ENCODE measurements at regions not wholly inside any gene's neighbourhood (a gene's known extent, or its start where the extent isn't known, plus 50 kb on each side); places are given as distances from the start of the nearest gene placed in this dataset.
"Not testable (repeated sequence)": the region's sequence is repeated elsewhere in the genome, so short reads cannot be mapped to it uniquely, and the experiment has no call there.

DNA sequence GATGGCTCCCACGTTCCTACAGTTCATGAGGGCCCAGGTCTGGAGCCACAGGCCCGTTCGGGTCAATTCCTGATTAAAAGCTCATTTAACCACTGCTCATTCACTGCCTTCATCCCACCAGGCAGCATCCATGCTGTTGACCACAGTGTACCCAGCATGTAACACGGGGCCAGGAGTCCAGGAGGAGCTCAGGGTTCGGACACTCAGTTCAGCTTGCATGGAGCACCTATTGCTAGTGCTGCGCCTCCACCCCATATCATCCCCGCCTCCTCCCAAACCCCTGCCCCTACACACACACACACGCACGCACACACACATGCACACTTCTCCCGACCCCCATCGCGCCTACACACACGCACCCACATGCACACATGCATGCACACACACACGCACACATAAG is 72.9 kb upstream of the SNTG2 start:
- no peak for DNase-seq (ENCODE audit: low spot score)

GRCh38 chr2:875687-876615 is 74.7 kb upstream of the SNTG2 start:
- DNase-seq (ENCODE audit: low spot score), result no peak

DNA sequence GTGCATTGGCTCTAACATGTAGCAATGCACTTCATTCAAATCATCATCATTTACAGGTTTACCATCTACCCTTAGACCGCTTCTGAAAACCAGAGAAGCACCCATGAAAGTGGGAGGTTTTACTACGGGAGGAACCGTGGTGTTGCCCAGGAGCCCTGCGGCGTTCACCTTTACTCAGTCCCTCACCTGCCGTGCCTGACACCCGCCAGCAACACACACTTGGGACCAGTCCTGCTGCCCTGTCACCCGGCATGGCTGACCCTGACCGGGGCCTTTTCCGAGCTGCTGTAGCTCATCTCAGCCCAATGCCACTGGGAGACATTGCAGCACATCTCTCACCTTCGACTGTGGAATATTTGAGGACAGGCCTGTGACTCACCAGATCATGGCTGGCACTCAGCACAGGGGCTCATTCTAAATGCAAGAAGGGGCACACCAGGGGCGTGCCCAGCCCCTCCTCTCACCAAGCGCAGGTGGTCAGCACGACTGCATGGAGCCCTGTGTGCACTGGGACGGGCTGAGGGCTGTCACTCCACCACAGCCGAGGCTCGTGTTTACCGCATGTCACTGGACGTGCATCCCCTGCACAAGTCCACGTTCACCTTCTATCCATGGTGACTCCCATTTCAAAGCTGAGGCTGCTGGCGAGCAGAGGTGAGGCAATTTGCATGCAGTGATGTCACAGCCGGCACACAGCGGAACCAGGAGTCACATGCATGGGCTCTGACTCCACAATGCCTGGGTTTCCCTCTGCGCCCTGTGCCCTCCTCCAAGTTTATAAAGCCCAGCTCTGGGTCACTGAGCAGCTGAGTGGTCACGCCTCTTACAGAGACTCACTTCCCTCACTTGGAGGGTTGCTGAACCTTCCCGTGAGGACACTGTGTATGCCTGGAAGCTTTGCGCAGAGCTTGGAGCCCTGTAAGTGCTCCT is 76.7 kb upstream of the SNTG2 start:
- no peak for DNase-seq (ENCODE audit: low spot score)

DNA sequence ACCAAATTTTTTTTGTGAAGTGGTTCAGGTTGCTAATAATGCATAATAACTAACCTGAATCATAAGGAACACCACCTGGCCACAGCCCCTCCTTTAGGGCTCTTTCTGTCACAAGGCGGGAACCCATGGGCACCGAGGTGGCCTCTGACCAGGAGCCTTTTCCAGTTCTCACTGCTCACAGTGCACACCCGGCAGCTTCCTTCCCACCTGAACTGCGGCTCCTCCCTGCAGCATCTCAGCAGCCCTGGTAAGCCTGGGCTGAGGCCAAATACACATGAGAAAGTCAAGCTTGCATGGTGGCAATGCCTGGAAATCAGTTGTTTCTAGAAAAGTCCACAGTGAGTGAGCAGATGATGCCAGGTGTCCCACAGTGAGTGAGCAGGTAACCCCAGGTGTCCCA is 77.6 kb upstream of the SNTG2 start:
- no peak for DNase-seq (ENCODE audit: low spot score)

- no peak for DNase-seq (ENCODE audit: low spot score)
Measured at GRCh38 chr2:871926-872680, 78.5 kb upstream of the SNTG2 start.

- no peak for DNase-seq (ENCODE audit: low spot score)
Measured at GRCh38 chr2:871175-871727, 79.4 kb upstream of the SNTG2 start.

- DNase-seq (ENCODE audit: low spot score), result no peak
Measured at GRCh38 chr2:870426-870825, 80.2 kb upstream of the SNTG2 start.

- no peak for DNase-seq (ENCODE audit: low spot score)
Measured at GRCh38 chr2:869894-870293, 80.8 kb upstream of the SNTG2 start.

DNA sequence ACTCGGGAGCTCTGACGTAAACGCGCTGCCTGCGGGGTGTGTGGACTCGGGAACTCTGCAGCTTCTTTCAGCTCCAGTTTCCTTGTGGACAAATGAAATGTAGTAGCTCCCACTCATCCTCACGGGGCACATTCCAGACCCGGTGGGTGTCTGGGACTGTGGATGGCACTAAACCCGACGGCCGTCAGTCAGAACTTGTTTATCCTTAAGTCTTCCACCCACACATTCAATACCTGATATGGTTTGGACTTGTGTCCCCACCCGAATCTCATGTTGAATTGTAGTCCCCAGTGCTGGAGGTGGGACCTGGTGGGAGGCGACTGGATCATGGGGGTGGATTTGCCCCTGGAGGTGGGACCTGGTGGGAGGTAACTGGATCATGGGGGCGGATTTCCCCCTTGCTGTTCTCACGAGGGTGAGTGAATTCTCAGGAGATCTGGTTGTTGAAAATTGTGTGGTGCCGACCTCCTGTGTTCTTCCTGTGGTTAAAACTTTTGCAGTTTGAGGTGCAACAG is 81.2 kb upstream of the SNTG2 start:
- DNase-seq (ENCODE audit: low spot score), result no peak

DNA sequence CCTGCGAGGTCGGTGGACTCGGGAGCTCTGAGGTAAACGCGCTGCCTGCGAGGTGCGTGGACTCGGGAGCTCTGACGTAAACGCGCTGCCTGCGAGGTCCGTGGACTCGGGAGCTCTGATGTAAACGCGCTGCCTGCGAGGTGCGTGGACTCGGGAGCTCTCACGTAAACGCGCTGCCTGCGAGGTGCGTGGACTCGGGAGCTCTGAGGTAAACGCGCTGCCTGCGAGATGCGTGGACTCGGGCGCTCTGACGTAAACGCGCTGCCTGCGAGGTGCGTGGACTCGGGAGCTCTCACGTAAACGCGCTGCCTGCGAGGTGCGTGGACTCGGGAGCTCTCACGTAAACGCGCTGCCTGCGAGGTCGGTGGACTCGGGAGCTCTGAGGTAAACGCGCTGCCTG is 81.8 kb upstream of the SNTG2 start:
- not testable (repeated sequence) for DNase-seq (ENCODE audit: low spot score)

GRCh38 chr2:867296-867695 is 83.4 kb upstream of the SNTG2 start:
- no peak for DNase-seq (ENCODE audit: low spot score)

DNA sequence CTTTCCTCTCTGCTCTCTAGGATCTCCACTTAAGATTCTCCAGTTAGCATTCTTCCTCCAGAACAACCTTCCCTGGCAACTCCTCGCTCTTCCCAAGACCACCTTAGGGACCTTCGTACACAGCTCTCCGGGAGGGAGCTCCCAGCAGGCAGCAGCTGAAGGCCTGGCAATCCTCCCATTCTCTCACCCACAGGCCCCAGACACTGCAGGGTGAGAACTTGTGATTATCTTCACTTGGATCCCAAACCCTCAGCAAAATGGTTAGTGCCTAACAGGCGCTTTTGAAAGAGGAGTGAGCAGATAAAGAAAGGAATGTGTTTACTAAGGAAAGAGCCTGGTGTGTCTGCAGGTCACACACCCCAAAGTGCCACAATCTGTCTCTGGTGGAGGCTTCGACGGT is 83.8 kb upstream of the SNTG2 start:
- no peak for DNase-seq (ENCODE audit: low spot score)

DNA sequence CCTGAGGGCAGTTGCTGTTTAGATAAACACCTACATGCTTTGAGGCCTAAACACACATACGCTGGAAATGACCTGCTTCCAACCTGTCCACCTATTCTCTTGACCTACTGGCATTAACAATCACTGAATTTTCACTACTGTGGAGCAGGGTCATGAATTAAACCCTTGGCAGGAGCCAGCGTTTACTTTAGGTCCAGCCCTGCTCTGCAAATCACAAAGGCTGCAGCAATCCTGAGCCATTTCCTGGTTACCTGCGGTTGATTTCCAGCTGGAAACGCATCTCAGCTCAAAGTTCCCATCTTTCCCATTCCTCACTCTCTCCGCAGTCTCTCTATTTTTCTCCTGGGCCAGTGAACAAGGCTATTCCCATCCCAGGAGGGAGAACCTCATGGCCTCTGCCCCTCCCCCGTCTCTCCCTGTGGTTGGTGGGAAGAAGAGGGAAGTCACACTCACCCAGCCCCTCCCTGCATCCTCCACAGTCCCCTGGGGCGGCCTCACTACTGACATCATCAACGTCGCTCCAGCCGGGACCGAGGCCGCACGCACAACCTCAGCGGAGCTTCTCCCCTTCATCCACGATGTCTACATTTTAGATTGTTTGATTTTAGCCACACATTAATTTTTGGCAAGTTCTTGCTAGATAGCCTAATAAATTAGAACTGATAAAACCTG is 84.5 kb upstream of the SNTG2 start:
- no peak for DNase-seq (ENCODE audit: low spot score)

DNA sequence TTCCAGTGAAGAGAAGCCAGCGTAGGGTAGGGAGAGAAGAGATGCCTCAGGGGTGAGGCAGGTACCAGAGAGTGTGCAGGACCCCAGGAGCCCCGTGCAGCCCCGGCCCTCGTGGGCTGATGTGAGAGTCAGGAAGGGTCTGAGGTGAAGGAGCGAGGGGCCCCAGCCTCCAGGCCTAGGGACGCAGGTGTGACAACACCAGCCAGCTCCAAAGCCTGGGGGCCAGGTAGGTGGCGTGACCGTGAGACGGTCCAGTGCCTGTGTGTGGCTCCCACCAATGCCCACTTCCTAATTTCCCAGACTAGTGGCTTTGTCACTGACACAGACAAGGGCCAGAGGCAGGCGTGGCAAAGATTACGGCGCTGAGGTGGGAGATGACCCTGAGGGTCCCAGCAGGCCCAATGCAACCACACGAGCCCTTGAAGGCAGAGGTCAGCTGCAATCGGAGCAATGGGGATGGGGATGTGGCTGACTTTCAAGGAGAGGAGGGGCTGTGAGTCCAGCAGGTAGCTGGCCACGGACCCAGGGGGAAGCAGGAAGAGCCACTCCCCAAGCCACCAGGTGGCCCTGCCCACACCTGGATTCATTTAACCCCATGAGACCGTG is 86.0 kb upstream of the SNTG2 start:
- no peak for DNase-seq (ENCODE audit: low spot score)

DNA sequence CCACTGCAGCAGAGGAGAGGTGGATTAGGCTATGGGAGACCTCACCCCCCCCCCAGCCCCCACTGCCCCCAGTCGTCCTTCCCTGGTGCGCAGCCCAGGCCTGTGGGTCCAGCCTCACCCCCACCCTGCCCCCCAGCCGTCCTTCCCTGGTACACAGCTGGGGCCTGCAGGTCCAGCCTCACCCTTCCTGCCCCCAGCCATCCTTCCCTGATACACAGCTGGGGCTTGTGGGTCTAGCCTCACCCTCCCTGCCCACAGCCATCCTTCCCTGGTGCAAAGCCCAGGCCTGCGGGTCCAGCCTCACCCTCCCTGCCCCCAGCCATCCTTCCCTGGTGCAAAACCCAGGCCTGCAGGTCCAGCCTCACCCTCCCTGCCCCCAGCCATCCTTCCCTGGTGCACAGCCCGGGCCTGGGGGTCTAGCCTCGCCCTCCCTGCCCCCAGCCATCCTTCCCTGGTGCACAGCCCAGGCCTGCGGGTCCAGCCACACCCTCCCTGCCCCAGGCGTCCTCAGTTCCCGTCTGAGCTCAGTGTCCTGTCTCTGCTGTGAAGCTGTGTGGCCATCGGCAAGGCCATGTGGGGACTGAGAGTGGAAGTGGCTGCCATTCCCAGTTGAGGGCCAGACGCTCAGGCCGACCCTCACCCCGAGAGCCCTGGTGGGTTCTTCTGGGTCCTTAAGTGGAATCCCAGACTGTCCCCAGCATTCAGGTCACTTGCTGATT is 86.8 kb upstream of the SNTG2 start:
- no peak for DNase-seq (ENCODE audit: low spot score)

DNA sequence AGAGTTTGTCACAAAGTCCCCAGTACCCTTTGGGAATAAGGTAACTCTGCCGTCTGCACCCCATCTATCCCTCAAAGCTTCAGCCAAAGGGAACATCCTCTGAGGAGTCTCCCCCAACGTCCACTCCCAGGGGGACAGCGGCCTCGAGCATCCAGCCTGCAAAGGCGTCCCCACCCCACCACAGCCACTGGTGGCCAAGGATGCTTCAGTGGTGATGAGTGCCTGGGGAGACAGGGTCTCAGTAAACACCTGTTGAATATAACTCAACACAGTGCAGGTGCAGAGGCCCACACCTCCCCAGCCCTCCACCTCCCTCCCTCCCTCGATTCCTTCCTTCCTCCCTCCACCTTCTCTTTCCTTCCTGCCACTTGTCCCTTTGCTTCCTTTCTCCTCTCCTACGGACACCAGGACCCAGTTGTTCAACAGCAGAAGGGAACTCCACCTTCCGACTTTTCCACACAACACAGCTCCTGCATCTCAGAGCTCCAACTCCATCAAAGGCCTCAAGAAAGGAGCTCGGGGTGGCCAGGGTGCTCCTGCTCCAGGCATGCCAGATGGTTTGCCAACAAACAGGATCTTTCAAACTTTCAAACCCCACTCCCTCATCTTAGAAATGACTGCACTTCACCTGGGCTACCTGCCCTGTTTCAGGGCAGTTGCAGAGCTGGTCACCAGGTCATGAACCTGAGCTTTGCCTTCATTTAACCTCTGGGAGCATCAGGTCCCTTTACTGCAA is 87.8 kb upstream of the SNTG2 start:
- no peak for DNase-seq (ENCODE audit: low spot score)

GRCh38 chr2:862355-862687 is 88.3 kb upstream of the SNTG2 start:
- DNase-seq (ENCODE audit: low spot score), result no peak

GRCh38 chr2:861655-862354 is 88.8 kb upstream of the SNTG2 start:
- no peak for DNase-seq (ENCODE audit: low spot score)

Measured in kidney capillary endothelial cell (primary cell).